Endothelial cell of hepatic sinusoid (primary cell): ENCODE measurements at regions not wholly inside any gene's neighbourhood (a gene's known extent, or its start where the extent isn't known, plus 50 kb on each side); places are given as distances from the start of the nearest gene placed in this dataset.
"Not testable (repeated sequence)": the region's sequence is repeated elsewhere in the genome, so short reads cannot be mapped to it uniquely, and the experiment has no call there.

ENCODE experiments used
- in situ Hi-C: cut with HindIII; loops from 2 replicates; pipeline ENCODE4 v1.10.0; 2017; ENCODE audit warnings: low sequenced_read_pairs

GRCh38 chr6:26956601-26957184, 290.8 kb upstream of the PRSS16 start:
- in situ Hi-C loops: not testable (repeated sequence)

GRCh38 chr6:26957399-26958127, 289.9 kb upstream of the PRSS16 start:
- in situ Hi-C loops: not testable (repeated sequence)

GRCh38 chr6:26961236-26961635, 286.3 kb upstream of the PRSS16 start:
- in situ Hi-C loops: not testable (repeated sequence)

- in situ Hi-C loops: no loop called here
These were observed 245.1 kb upstream of the PRSS16 start for GRCh38 chr6:27002447-27002846.

- in situ Hi-C loops: no loop called here
These were observed 240.5 kb upstream of the PRSS16 start for GRCh38 chr6:27007020-27007419.

GRCh38 chr6:27008613-27009012, 238.9 kb upstream of the PRSS16 start:
- in situ Hi-C loops: not testable (repeated sequence)

GRCh38 chr6:27014053-27014452, 233.4 kb upstream of the PRSS16 start:
- in situ Hi-C loops: not testable (repeated sequence)

- in situ Hi-C loops: no loop called here
These were observed 230.8 kb upstream of the PRSS16 start for GRCh38 chr6:27016689-27017088.

GRCh38 chr6:27018401-27018800, 229.1 kb upstream of the PRSS16 start:
- in situ Hi-C loops: not testable (repeated sequence)

- in situ Hi-C loops: no loop called here
These were observed 227.6 kb upstream of the PRSS16 start for GRCh38 chr6:27019651-27020552.

- in situ Hi-C loops: no loop called here
These were observed 227.0 kb upstream of the PRSS16 start for GRCh38 chr6:27020553-27020880.

- in situ Hi-C loops: no loop called here
These were observed 223.8 kb upstream of the PRSS16 start for GRCh38 chr6:27023664-27024063.

GRCh38 chr6:27025351-27025750, 222.2 kb upstream of the PRSS16 start:
- in situ Hi-C loops: no loop called here

GRCh38 chr6:27026361-27026760, 221.1 kb upstream of the PRSS16 start:
- in situ Hi-C loops: no loop called here

GRCh38 chr6:27031302-27031701, 216.2 kb upstream of the PRSS16 start:
- in situ Hi-C loops: no loop called here

- in situ Hi-C loops: no loop called here
These were observed 209.0 kb upstream of the PRSS16 start for GRCh38 chr6:27038498-27038897.

- in situ Hi-C loops: no loop called here
These were observed 207.1 kb upstream of the PRSS16 start for GRCh38 chr6:27040244-27041042.

- in situ Hi-C loops: no loop called here
These were observed 204.3 kb upstream of the PRSS16 start for GRCh38 chr6:27043244-27043643.

GRCh38 chr6:27045131-27045530, 202.4 kb upstream of the PRSS16 start:
- in situ Hi-C loops: not testable (repeated sequence)

- in situ Hi-C loops: not testable (repeated sequence)
These were observed 199.8 kb upstream of the PRSS16 start for GRCh38 chr6:27047725-27048124.
